SK-N-MC (cell line): ENCODE measurements at regions not wholly inside any gene's neighbourhood (a gene's known extent, or its start where the extent isn't known, plus 50 kb on each side); places are given as distances from the start of the nearest gene placed in this dataset.

Source experiments
- DNase-seq: peaks from one replicate; pipeline ENCODE4 v3.0.0-alpha.2; 2011; ENCODE audit warnings: low read depth, low spot score
- H3K27ac ChIP-seq: fragments of 200-600 bp; sonication (generic); 2 replicates; pipeline ENCODE4 v1.5.1; 2016; ENCODE audit warnings: mixed run types
- H3K36me3 ChIP-seq: fragments of 200-600 bp; sonication (generic); 2 replicates; pipeline ENCODE4 v1.6.1; 2017; ENCODE audit warnings: antibody characterized with exemption, low read length, mixed read lengths; ENCODE audit not compliant: insufficient read depth
- H3K4me3 ChIP-seq: fragments of 200-600 bp; sonication (generic); 2 replicates; pipeline ENCODE4 v1.5.1; 2016
- H3K9ac ChIP-seq: fragments of 200-600 bp; sonication (generic); 2 replicates; pipeline ENCODE4 v1.8.0; 2017; ENCODE audit warnings: mixed run types, mixed read lengths; ENCODE audit not compliant: insufficient read length
- H3K9me3 ChIP-seq: fragments of 200-600 bp; sonication (generic); 2 replicates; pipeline ENCODE4 v1.6.1; 2017; ENCODE audit warnings: low read depth, mild to moderate bottlenecking, antibody characterized with exemption, low read length, moderate library complexity, mixed read lengths
- EZH2 ChIP-seq: fragments of 200-600 bp; sonication (generic); IDR thresholded peaks from one replicate; pipeline ENCODE4 v1.6.1; 2017; ENCODE audit warnings: antibody characterized with exemption
- FOXP2 ChIP-seq: optimal IDR thresholded peaks from 2 replicates; pipeline ENCODE3; 2011; ENCODE audit warnings: mild to moderate bottlenecking, moderate library complexity; ENCODE audit not compliant: insufficient read depth; ENCODE audit errors: extremely low read length, control extremely low read depth
- POLR2AphosphoS5 ChIP-seq: IDR thresholded peaks from 2 replicates; pipeline ENCODE4 v1.6.1; 2012; ENCODE audit warnings: mild to moderate bottlenecking, low read depth, low read length, borderline replicate concordance

GRCh38 chr16:79543219-79543618, 57.3 kb downstream of the MAF start:
- no peak for TF ChIP-seq POLR2AphosphoS5
- TF ChIP-seq FOXP2, result no peak
- TF ChIP-seq EZH2, result no peak
- no peak for DNase-seq
- H3K9ac ChIP-seq, result no peak overlapping the region
- H3K27ac ChIP-seq, result no peak overlapping the region
- H3K4me3 ChIP-seq, result no peak overlapping the region
- H3K9me3 ChIP-seq, result no peaks in the 10 kb centered on the region
- no peaks in the 10 kb centered on the region for H3K36me3 ChIP-seq

- H3K9me3 ChIP-seq, result no peaks in the 10 kb centered on the region
- no peaks in the 10 kb centered on the region for H3K36me3 ChIP-seq
- no peak overlapping the region for H3K4me3 ChIP-seq
- no peak for DNase-seq
- no peak overlapping the region for H3K9ac ChIP-seq
- no peak overlapping the region for H3K27ac ChIP-seq
- TF ChIP-seq POLR2AphosphoS5 (no peak), EZH2 (no peak), FOXP2 (no peak)
These were observed 58.2 kb downstream of the MAF start for GRCh38 chr16:79542237-79542774.

GRCh38 chr16:79540825-79541595, 59.5 kb downstream of the MAF start:
- no peak overlapping the region for H3K9ac ChIP-seq

GRCh38 chr16:79537584-79537983, 63.0 kb downstream of the MAF start:
- TF ChIP-seq POLR2AphosphoS5, result no peak
- Histone ChIP-seq H3K9me3 (no peaks in the 10 kb centered on the region), H3K36me3 (no peaks in the 10 kb centered on the region), H3K4me3 (no peak overlapping the region), H3K27ac (no peak overlapping the region), H3K9ac (no peak overlapping the region)
- no peak for DNase-seq

More at GRCh38 chr16:79540825-79541595, 59.5 kb downstream of the MAF start:
- no peak for TF ChIP-seq FOXP2
- no peak for TF ChIP-seq POLR2AphosphoS5
- TF ChIP-seq EZH2, result no peak
- no peak for DNase-seq
- Histone ChIP-seq H3K9me3 (no peaks in the 10 kb centered on the region), H3K27ac (no peak overlapping the region), H3K4me3 (no peak overlapping the region), H3K36me3 (no peaks in the 10 kb centered on the region)

GRCh38 chr16:79536958-79537357, 63.6 kb downstream of the MAF start:
- TF ChIP-seq POLR2AphosphoS5 (no peak), FOXP2 (no peak), EZH2 (no peak)
- no peak overlapping the region for H3K27ac ChIP-seq
- H3K9me3 ChIP-seq, result no peaks in the 10 kb centered on the region
- no peak for DNase-seq
- no peaks in the 10 kb centered on the region for H3K36me3 ChIP-seq
- no peak overlapping the region for H3K4me3 ChIP-seq
- H3K9ac ChIP-seq, result no peak overlapping the region

GRCh38 chr16:79535130-79535529, 65.4 kb downstream of the MAF start:
- H3K36me3 ChIP-seq, result no peaks in the 10 kb centered on the region
- no peak overlapping the region for H3K9ac ChIP-seq
- no peak overlapping the region for H3K27ac ChIP-seq
- no peak overlapping the region for H3K4me3 ChIP-seq
- DNase-seq, result no peak
- no peaks in the 10 kb centered on the region for H3K9me3 ChIP-seq
- TF ChIP-seq POLR2AphosphoS5, result no peak
- TF ChIP-seq FOXP2, result no peak
- no peak for TF ChIP-seq EZH2

- Histone ChIP-seq H3K9me3 (no peaks in the 10 kb centered on the region), H3K27ac (no peak overlapping the region), H3K36me3 (no peaks in the 10 kb centered on the region), H3K4me3 (no peak overlapping the region), H3K9ac (no peak overlapping the region)
- DNase-seq, result no peak
- TF ChIP-seq POLR2AphosphoS5 (no peak), FOXP2 (no peak), EZH2 (no peak)
These were observed 66.4 kb downstream of the MAF start for GRCh38 chr16:79534143-79534542.

- Histone ChIP-seq H3K27ac (no peak overlapping the region), H3K36me3 (no peaks in the 10 kb centered on the region), H3K9me3 (no peaks in the 10 kb centered on the region), H3K9ac (no peak overlapping the region), H3K4me3 (no peak overlapping the region)
- TF ChIP-seq EZH2, result no peak
- no peak for TF ChIP-seq POLR2AphosphoS5
- no peak for TF ChIP-seq FOXP2
- no peak for DNase-seq
These were observed 67.2 kb downstream of the MAF start for GRCh38 chr16:79533292-79533691.

- TF ChIP-seq FOXP2, result no peak
- TF ChIP-seq POLR2AphosphoS5, result no peak
- TF ChIP-seq EZH2, result no peak
- Histone ChIP-seq H3K27ac (no peak overlapping the region), H3K4me3 (no peak overlapping the region), H3K9me3 (no peaks in the 10 kb centered on the region), H3K36me3 (no peaks in the 10 kb centered on the region), H3K9ac (no peak overlapping the region)
- no peak for DNase-seq
These were observed 67.8 kb downstream of the MAF start for GRCh38 chr16:79532785-79533184.
